Osteoblast (primary cell): ENCODE measurements at regions not wholly inside any gene's neighbourhood (a gene's known extent, or its start where the extent isn't known, plus 50 kb on each side); places are given as distances from the start of the nearest gene placed in this dataset.
"Not testable (repeated sequence)": the region's sequence is repeated elsewhere in the genome, so short reads cannot be mapped to it uniquely, and the experiment has no call there.

Experiments used
- DNase-seq: peaks from one replicate; pipeline ENCODE4 v3.0.0; 2011; ENCODE audit warnings: low spot score, mixed read lengths; ENCODE audit not compliant: insufficient read length; ENCODE audit errors: missing footprints
- H2AFZ ChIP-seq: 2 replicates; pipeline ENCODE4 v1.6.0; 2011; ENCODE audit warnings: mild to moderate bottlenecking, low read length
- H3K27ac ChIP-seq: 2 replicates; pipeline ENCODE4 v1.5.1; 2011; ENCODE audit warnings: mild to moderate bottlenecking, low read depth, low read length, moderate library complexity
- H3K27me3 ChIP-seq: 2 replicates; pipeline ENCODE4 v1.6.0; 2012; ENCODE audit warnings: mild to moderate bottlenecking, control low read depth, inconsistent platforms, low read length, moderate library complexity; ENCODE audit not compliant: insufficient read depth
- H3K36me3 ChIP-seq: 2 replicates; pipeline ENCODE4 v1.5.1; 2011; ENCODE audit warnings: mild to moderate bottlenecking, low read length, control low read depth, moderate library complexity; ENCODE audit not compliant: insufficient read depth
- H3K4me1 ChIP-seq: 2 replicates; pipeline ENCODE4 v1.5.1; 2011; ENCODE audit warnings: mild to moderate bottlenecking, low read length, control low read depth, moderate library complexity; ENCODE audit not compliant: insufficient read depth
- H3K4me2 ChIP-seq: 2 replicates; pipeline ENCODE4 v1.6.0; 2011; ENCODE audit warnings: mild to moderate bottlenecking, low read length; ENCODE audit not compliant: insufficient read depth
- H3K4me3 ChIP-seq: fragments of 200-600 bp; sonication (generic); 3 replicates; pipeline ENCODE4 v1.5.1; 2012; ENCODE audit warnings: mild to moderate bottlenecking, low read length, inconsistent platforms; ENCODE audit not compliant: insufficient read depth
- H3K79me2 ChIP-seq: 2 replicates; pipeline ENCODE4 v1.6.0; 2012; ENCODE audit warnings: mild to moderate bottlenecking, low read length, control low read depth, inconsistent platforms; ENCODE audit not compliant: insufficient read depth
- H3K9me3 ChIP-seq: 2 replicates; pipeline ENCODE4 v1.5.1; 2011; ENCODE audit warnings: low read depth, low read length, control low read depth
- H4K20me1 ChIP-seq: 2 replicates; pipeline ENCODE4 v1.6.0; 2012; ENCODE audit warnings: mild to moderate bottlenecking, low read length, control low read depth; ENCODE audit not compliant: insufficient read depth
- CTCF ChIP-seq: IDR thresholded peaks from 2 replicates; pipeline ENCODE4 v1.5.1; 2011; ENCODE audit warnings: mild to moderate bottlenecking, low read depth, low read length, moderate library complexity; ENCODE audit errors: extremely low read depth

DNA sequence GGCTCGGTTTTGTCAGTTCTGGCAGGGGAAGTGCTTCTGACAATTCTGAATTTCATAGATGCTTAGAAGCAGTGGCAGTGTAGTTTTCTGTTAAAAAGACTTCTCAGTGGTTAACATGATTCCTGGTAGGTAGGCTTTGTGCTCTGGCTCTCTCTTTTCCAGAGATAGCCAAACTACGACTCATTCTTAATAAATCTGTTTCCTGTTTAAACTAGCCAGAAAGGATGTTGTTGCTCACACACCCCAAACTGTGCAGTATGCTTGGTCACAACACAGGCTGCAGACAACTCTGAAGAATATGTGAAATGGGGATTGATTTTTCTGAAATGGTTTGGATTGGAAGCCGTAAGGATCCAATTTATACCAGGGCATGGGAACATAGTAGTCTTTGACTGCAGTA lies 711.5 kb downstream of the PCDH17 start:
- H2AFZ ChIP-seq = no peak overlapping the region

DNA sequence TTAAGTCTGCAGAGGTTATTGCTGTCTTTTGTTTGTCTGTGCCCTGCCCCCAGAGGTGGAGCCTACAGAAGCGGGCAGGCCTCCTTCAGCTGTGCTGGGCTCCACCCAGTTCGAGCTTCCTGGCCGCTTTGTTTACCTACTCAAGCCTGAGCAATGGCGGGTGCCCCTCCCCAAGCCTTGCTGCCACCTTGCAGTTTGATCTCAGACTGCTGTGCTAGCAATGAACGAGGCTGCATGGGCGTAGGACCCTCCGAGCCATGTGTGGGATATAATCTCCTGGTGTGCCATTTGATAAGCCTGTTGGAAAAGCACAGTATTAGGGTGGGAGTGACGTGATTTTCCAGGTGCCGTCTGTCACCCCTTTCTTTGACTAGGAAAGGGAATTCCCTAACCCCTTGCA lies 720.6 kb downstream of the PCDH17 start:
- H3K27me3 ChIP-seq, H3K4me2 ChIP-seq, H3K27ac ChIP-seq, DNase-seq, H3K4me1 ChIP-seq, H4K20me1 ChIP-seq, H2AFZ ChIP-seq, H3K36me3 ChIP-seq, H3K4me3 ChIP-seq, H3K79me2 ChIP-seq, H3K9me3 ChIP-seq: not testable (repeated sequence)

More for the DNA sequence above, 711.5 kb downstream of the PCDH17 start:
- TF ChIP-seq CTCF = no peak
- Histone ChIP-seq H3K4me2 (no peak overlapping the region), H3K27ac (no peak overlapping the region), H4K20me1 (no peaks in the 10 kb centered on the region), H3K4me3 (no peak overlapping the region), H3K36me3 (no peaks in the 10 kb centered on the region), H3K4me1 (no peaks in the 10 kb centered on the region), H3K27me3 (no peaks in the 10 kb centered on the region), H3K9me3 (no peaks in the 10 kb centered on the region), H3K79me2 (no peaks in the 10 kb centered on the region)
- no peak for DNase-seq

GRCh38 chr13:58369936-58370335 lies 738.4 kb downstream of the PCDH17 start:
- H3K27me3 ChIP-seq = no peaks in the 10 kb centered on the region
- TF ChIP-seq CTCF = no peak
- no peak overlapping the region for H2AFZ ChIP-seq
- H3K27ac ChIP-seq = no peak overlapping the region
- no peaks in the 10 kb centered on the region for H3K36me3 ChIP-seq
- no peaks in the 10 kb centered on the region for H3K4me1 ChIP-seq
- DNase-seq = no peak
- H3K9me3 ChIP-seq = no peaks in the 10 kb centered on the region
- no peak overlapping the region for H3K4me3 ChIP-seq
- no peaks in the 10 kb centered on the region for H3K79me2 ChIP-seq
- H3K4me2 ChIP-seq = no peak overlapping the region
- no peaks in the 10 kb centered on the region for H4K20me1 ChIP-seq

- no peak overlapping the region for H3K4me2 ChIP-seq
- H3K4me3 ChIP-seq = no peak overlapping the region
- H3K79me2 ChIP-seq = no peaks in the 10 kb centered on the region
- H3K27me3 ChIP-seq = no peaks in the 10 kb centered on the region
- TF ChIP-seq CTCF = no peak
- no peak overlapping the region for H2AFZ ChIP-seq
- H4K20me1 ChIP-seq = no peaks in the 10 kb centered on the region
- H3K4me1 ChIP-seq = no peaks in the 10 kb centered on the region
- no peak overlapping the region for H3K27ac ChIP-seq
- H3K36me3 ChIP-seq = no peaks in the 10 kb centered on the region
- H3K9me3 ChIP-seq = peaks cover 1% of the 10 kb centered on the region
- DNase-seq = no peak
Observed at GRCh38 chr13:58376349-58376748, 744.8 kb downstream of the PCDH17 start.
